ENCODE measurements at regions not wholly inside any gene's neighbourhood (a gene's known extent, or its start where the extent isn't known, plus 50 kb on each side); places are given as distances from the start of the nearest gene placed in this dataset.
"Not testable (repeated sequence)": the region's sequence is repeated elsewhere in the genome, so short reads cannot be mapped to it uniquely, and the experiment has no call there.

GRCh38 chr5:142245786-142246185 is 79.0 kb downstream of the SPRY4 start:
- CTCF ChIA-PET, result no interaction called here
- Histone ChIP-seq H3K27ac (ENCODE audit: insufficient read depth in 1 of 2, low read depth in 1 of 2, low read length in 2 of 2, poor library complexity in 1 of 2, severe bottlenecking in 2 of 2) (no peak overlapping the region), H3K27me3 (replicated peaks in 2 of 5; ENCODE audit: control insufficient read depth in 4 of 5, insufficient read depth in 5 of 5, low read length in 4 of 5) (no peaks in the 10 kb centered on the region), H3K4me1 (ENCODE audit: control extremely low read depth in 1 of 4, control insufficient read depth in 4 of 4, insufficient read depth in 4 of 4, low read length in 3 of 4) (no peaks in the 10 kb centered on the region), H3K36me3 (ENCODE audit: control insufficient read depth in 4 of 4, insufficient read depth in 4 of 4, low read length in 3 of 4) (no peaks in the 10 kb centered on the region), H3K4me3 (ENCODE audit: control insufficient read depth in 1 of 7, extremely low read depth in 1 of 7, insufficient read depth in 4 of 7, low read depth in 2 of 7, low read length in 6 of 7) (no peak overlapping the region), H3K9me3 (ENCODE audit: control extremely low read depth in 1 of 5, control insufficient read depth in 4 of 5, insufficient read depth in 2 of 5, low read depth in 1 of 5, low read length in 4 of 5) (peaks cover 0 to 10% (median 4%) of the 10 kb centered on the region in 5 experiments)
- no peak for DNase-seq
- POLR2A ChIA-PET, result no interaction called here
- 89% methylated on average over 4 of the region's 5 CpGs for WGBS (ENCODE audit: insufficient coverage)

- Histone ChIP-seq H3K9me3 (ENCODE audit: control extremely low read depth in 1 of 5, control insufficient read depth in 4 of 5, insufficient read depth in 2 of 5, low read depth in 1 of 5, low read length in 4 of 5) (peaks cover 0 to 10% (median 4%) of the 10 kb centered on the region in 5 experiments), H3K4me1 (ENCODE audit: control extremely low read depth in 1 of 4, control insufficient read depth in 4 of 4, insufficient read depth in 4 of 4, low read length in 3 of 4) (no peaks in the 10 kb centered on the region), H3K27me3 (replicated peaks in 2 of 5; ENCODE audit: control insufficient read depth in 4 of 5, insufficient read depth in 5 of 5, low read length in 4 of 5) (no peaks in the 10 kb centered on the region), H3K36me3 (ENCODE audit: control insufficient read depth in 4 of 4, insufficient read depth in 4 of 4, low read length in 3 of 4) (no peaks in the 10 kb centered on the region), H3K4me3 (ENCODE audit: control insufficient read depth in 1 of 7, extremely low read depth in 1 of 7, insufficient read depth in 4 of 7, low read depth in 2 of 7, low read length in 6 of 7) (no peak overlapping the region), H3K27ac (ENCODE audit: insufficient read depth in 1 of 2, low read depth in 1 of 2, low read length in 2 of 2, poor library complexity in 1 of 2, severe bottlenecking in 2 of 2) (no peak overlapping the region)
- WGBS (ENCODE audit: insufficient coverage), result 100% methylated on average over 1 of the region's 1 CpG
- POLR2A ChIA-PET, result no interaction called here
- CTCF ChIA-PET, result no interaction called here
- DNase-seq, result no peak
Measured at GRCh38 chr5:142244440-142244839, 80.4 kb downstream of the SPRY4 start.

DNA sequence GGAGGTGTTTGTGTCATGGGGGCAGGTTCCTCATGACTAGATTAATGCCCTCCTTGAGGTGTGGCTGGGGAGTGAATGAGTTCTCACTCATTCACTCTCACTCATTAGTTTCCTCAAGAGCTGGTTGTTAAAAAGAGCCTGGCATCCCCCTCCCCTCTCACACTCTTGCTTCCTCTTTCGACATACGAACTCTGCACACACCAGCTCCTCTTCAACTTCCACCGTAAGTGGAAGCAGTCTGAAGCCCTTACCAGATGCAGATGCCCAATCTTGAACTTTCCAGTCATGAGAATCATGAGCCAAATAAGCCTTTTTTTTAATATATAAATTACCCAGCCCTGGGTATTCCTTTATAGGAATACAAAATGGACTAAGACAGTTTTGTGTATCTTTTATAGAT is 82.5 kb downstream of the SPRY4 start:
- Histone ChIP-seq H3K27me3 (replicated peaks in 2 of 5; ENCODE audit: control insufficient read depth in 4 of 5, insufficient read depth in 5 of 5, low read length in 4 of 5) (no peaks in the 10 kb centered on the region), H3K4me3 (ENCODE audit: control insufficient read depth in 1 of 7, extremely low read depth in 1 of 7, insufficient read depth in 4 of 7, low read depth in 2 of 7, low read length in 6 of 7) (no peak overlapping the region), H3K4me1 (ENCODE audit: control extremely low read depth in 1 of 4, control insufficient read depth in 4 of 4, insufficient read depth in 4 of 4, low read length in 3 of 4) (no peaks in the 10 kb centered on the region), H3K9me3 (ENCODE audit: control extremely low read depth in 1 of 5, control insufficient read depth in 4 of 5, insufficient read depth in 2 of 5, low read depth in 1 of 5, low read length in 4 of 5) (peaks cover 0 to 10% (median 4%) of the 10 kb centered on the region in 5 experiments), H3K36me3 (ENCODE audit: control insufficient read depth in 4 of 4, insufficient read depth in 4 of 4, low read length in 3 of 4) (no peaks in the 10 kb centered on the region), H3K27ac (ENCODE audit: insufficient read depth in 1 of 2, low read depth in 1 of 2, low read length in 2 of 2, poor library complexity in 1 of 2, severe bottlenecking in 2 of 2) (no peak overlapping the region)
- no peak for DNase-seq
- POLR2A ChIA-PET, result no interaction called here
- CTCF ChIA-PET, result no interaction called here
- no CpG with 5 or more reads among the region's 3 CpGs for WGBS (ENCODE audit: insufficient coverage)

DNA sequence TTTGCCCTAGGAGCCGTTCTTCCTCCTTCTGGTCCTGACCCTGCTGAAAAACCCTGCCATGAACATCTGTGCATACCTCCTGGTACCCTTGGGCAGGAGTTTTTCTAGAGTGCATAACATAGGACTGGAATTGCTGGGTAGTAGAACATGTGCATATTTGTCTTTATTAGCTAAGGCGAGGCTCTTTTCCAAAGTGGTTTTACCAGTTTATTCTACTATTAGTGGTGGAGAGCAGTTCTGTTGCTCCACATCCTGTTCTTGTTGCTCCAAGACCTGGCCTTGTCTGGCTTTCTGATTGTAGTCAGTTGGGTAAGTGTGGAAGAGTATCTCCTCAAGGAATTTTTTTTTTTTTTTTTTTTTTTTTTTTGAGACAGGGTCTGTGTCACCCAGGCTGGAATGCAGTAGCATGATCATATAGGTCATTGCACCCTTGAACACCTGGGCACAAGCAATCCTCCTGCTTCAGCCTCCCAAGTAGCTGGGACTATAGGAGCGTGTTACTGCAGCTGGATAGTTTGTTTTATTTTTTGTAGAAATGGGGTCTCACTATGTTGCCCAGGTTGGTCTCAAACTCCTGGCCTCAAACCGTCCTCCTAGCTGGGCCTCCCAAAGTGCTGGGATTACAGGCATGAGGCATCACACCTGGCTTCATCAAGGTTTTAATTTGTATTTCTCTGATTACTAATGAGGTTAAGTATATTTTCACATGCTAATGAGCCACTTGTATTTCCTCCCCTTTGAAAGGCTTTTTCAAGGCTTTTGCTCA is 85.2 kb downstream of the SPRY4 start:
- Histone ChIP-seq H3K36me3 (ENCODE audit: control insufficient read depth in 4 of 4, insufficient read depth in 4 of 4, low read length in 3 of 4) (no peaks in the 10 kb centered on the region), H3K4me3 (ENCODE audit: control insufficient read depth in 1 of 7, extremely low read depth in 1 of 7, insufficient read depth in 4 of 7, low read depth in 2 of 7, low read length in 6 of 7) (no peak overlapping the region), H3K9me3 (ENCODE audit: control extremely low read depth in 1 of 5, control insufficient read depth in 4 of 5, insufficient read depth in 2 of 5, low read depth in 1 of 5, low read length in 4 of 5) (peaks cover 0 to 16% (median 7%) of the 10 kb centered on the region in 5 experiments), H3K27me3 (replicated peaks in 2 of 5; ENCODE audit: control insufficient read depth in 4 of 5, insufficient read depth in 5 of 5, low read length in 4 of 5) (peaks cover 0 to 17% (median 0%) of the 10 kb centered on the region in 5 experiments), H3K27ac (ENCODE audit: insufficient read depth in 1 of 2, low read depth in 1 of 2, low read length in 2 of 2, poor library complexity in 1 of 2, severe bottlenecking in 2 of 2) (no peak overlapping the region), H3K4me1 (ENCODE audit: control extremely low read depth in 1 of 4, control insufficient read depth in 4 of 4, insufficient read depth in 4 of 4, low read length in 3 of 4) (no peaks in the 10 kb centered on the region)
- ChIA-PET POLR2A (no interaction called here), CTCF (interaction anchor here (1.1 kb wide), 1 partner anchor 10 kb away, joined by 3 read pairs; no protein-coding TSS in a partner anchor)
- 86% methylated on average over 1 of the region's 4 CpGs for WGBS (ENCODE audit: insufficient coverage)
- DNase-seq, result no peak

DNA sequence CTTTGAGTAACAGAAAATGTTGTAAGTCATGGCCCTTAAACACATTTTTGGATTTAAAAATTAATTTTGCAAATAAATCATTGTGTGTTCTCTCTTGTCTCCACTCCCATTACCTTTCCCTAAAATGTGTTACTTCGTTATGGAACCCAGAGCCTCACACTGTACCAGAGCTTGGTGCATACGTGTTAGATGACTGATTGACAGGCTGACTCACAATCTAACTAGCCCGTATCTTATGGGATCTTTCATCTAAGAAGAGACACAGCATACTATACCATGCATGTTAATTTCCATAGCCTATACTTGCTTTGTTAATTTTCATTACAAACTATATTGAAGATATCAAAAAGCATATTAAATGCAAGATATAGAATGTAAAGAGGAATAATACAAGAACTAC is 87.1 kb downstream of the SPRY4 start:
- Histone ChIP-seq H3K9me3 (ENCODE audit: control extremely low read depth in 1 of 5, control insufficient read depth in 4 of 5, insufficient read depth in 2 of 5, low read depth in 1 of 5, low read length in 4 of 5) (peaks cover 0 to 14% (median 3%) of the 10 kb centered on the region in 5 experiments), H3K27ac (ENCODE audit: insufficient read depth in 1 of 2, low read depth in 1 of 2, low read length in 2 of 2, poor library complexity in 1 of 2, severe bottlenecking in 2 of 2) (no peak overlapping the region), H3K4me3 (ENCODE audit: control insufficient read depth in 1 of 7, extremely low read depth in 1 of 7, insufficient read depth in 4 of 7, low read depth in 2 of 7, low read length in 6 of 7) (no peak overlapping the region), H3K36me3 (ENCODE audit: control insufficient read depth in 4 of 4, insufficient read depth in 4 of 4, low read length in 3 of 4) (no peaks in the 10 kb centered on the region), H3K27me3 (replicated peaks in 2 of 5; ENCODE audit: control insufficient read depth in 4 of 5, insufficient read depth in 5 of 5, low read length in 4 of 5) (peaks cover 0 to 23% (median 2%) of the 10 kb centered on the region in 5 experiments), H3K4me1 (ENCODE audit: control extremely low read depth in 1 of 4, control insufficient read depth in 4 of 4, insufficient read depth in 4 of 4, low read length in 3 of 4) (no peaks in the 10 kb centered on the region)
- DNase-seq, result no peak
- 100% methylated on average over 1 of the region's 3 CpGs for WGBS (ENCODE audit: insufficient coverage)
- ChIA-PET CTCF (interaction anchor here (1.0 kb wide), 1 partner anchor 15 kb away, joined by 3 read pairs; no protein-coding TSS in a partner anchor), POLR2A (no interaction called here)

GRCh38 chr5:142236673-142237290 is 88.0 kb downstream of the SPRY4 start:
- 75% methylated on average over 2 of the region's 10 CpGs for WGBS (ENCODE audit: insufficient coverage)

More at GRCh38 chr5:142236673-142237290, 88.0 kb downstream of the SPRY4 start:
- H3K9me3 ChIP-seq (ENCODE audit: control extremely low read depth in 1 of 5, control insufficient read depth in 4 of 5, insufficient read depth in 2 of 5, low read depth in 1 of 5, low read length in 4 of 5); H3K4me1 ChIP-seq (ENCODE audit: control extremely low read depth in 1 of 4, control insufficient read depth in 4 of 4, insufficient read depth in 4 of 4, low read length in 3 of 4); H3K36me3 ChIP-seq (ENCODE audit: control insufficient read depth in 4 of 4, insufficient read depth in 4 of 4, low read length in 3 of 4); POLR2A ChIA-PET; DNase-seq; H3K27ac ChIP-seq (ENCODE audit: insufficient read depth in 1 of 2, low read depth in 1 of 2, low read length in 2 of 2, poor library complexity in 1 of 2, severe bottlenecking in 2 of 2); H3K4me3 ChIP-seq (ENCODE audit: control insufficient read depth in 1 of 7, extremely low read depth in 1 of 7, insufficient read depth in 4 of 7, low read depth in 2 of 7, low read length in 6 of 7): not testable (repeated sequence)
- CTCF ChIA-PET, result interaction anchor here (0.6 to 1.0 kb wide), 2 partner anchors 21 to 202 kb away, joined by 4 to 6 read pairs; no protein-coding TSS in a partner anchor
- H3K27me3 ChIP-seq (replicated peaks in 2 of 5; ENCODE audit: control insufficient read depth in 4 of 5, insufficient read depth in 5 of 5, low read length in 4 of 5), result peaks cover 0 to 23% (median 2%) of the 10 kb centered on the region in 5 experiments

Data from common myeloid progenitor, CD34-positive (primary cell).